ENCODE measurements at regions not wholly inside any gene's neighbourhood (a gene's known extent, or its start where the extent isn't known, plus 50 kb on each side); places are given as distances from the start of the nearest gene placed in this dataset.
"Not testable (repeated sequence)": the region's sequence is repeated elsewhere in the genome, so short reads cannot be mapped to it uniquely, and the experiment has no call there.

DNA sequence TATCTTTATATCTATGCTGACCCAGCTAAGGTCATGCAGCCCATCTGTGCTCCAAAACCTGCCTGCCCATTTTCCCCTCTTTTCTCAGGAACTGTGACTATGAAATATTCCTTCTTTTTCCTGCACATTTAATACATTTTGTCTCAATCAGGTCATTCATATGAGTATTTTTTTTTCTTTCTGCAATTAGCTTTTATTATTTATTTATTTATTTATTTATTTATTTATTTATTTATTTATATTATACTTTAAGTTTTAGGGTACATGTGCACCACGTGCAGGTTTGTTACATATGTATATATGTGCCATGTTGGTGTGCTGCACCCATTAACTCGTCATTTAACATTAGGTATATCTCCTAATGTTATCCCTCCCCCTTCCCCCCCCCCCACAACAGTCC lies 421.7 kb upstream of the PODXL start:
- in situ Hi-C loops (cut with HindIII; ENCODE audit: low pct_unique_long_range_greater_than_20kb, low sequenced_read_pairs): not testable (repeated sequence)

DNA sequence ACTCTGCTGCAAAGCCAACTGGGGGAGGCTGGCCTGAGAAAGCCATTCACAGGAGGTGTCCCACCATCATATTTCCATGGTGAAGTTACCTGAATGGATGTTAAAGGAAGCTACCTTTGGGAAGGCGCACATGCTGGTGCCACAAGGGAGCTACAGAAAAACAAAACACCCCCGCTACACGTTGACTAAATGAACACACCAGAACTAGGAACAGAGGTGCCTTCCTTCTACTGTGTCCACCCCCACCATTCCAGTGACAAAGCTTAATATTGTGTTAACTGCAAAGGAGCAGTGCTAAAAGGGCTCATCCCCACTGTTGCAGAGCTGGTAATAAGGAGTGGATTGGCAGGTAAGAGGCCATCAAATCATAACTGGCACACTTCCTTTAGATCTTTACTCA lies 420.0 kb upstream of the PODXL start:
- in situ Hi-C loops (cut with HindIII; ENCODE audit: low pct_unique_long_range_greater_than_20kb, low sequenced_read_pairs): no loop called here
- no peak for DNase-seq (ENCODE audit: low read depth, low spot score)

More for the DNA sequence above, 421.7 kb upstream of the PODXL start:
- DNase-seq (ENCODE audit: low read depth, low spot score): not testable (repeated sequence)

- in situ Hi-C loops (cut with HindIII; ENCODE audit: low pct_unique_long_range_greater_than_20kb, low sequenced_read_pairs): no loop called here
- no peak for DNase-seq (ENCODE audit: low read depth, low spot score)
Measured at GRCh38 chr7:131974671-131975070, 418.2 kb upstream of the PODXL start.

DNA sequence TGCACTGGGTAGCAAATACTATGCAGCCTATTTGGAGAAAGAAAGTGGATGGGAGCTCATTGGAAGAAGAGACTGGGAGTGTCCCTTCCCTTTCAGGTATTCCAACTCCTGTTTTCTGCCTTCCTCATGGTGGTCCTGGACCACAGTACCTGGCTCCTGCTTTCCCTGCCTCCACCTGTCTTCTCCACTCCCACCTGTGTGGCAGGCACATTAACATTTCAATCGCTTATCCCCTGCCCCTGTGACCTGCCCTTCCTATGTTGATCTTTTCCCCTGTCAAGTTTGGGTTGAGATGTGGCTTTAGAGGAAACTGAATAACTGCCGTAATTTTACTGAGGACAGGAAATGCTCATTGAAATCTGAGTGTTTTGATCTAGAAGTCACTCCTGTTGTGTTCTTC lies 415.8 kb upstream of the PODXL start:
- no peak for DNase-seq (ENCODE audit: low read depth, low spot score)
- in situ Hi-C loops (cut with HindIII; ENCODE audit: low pct_unique_long_range_greater_than_20kb, low sequenced_read_pairs): no loop called here

GRCh38 chr7:131970602-131971001 lies 414.2 kb upstream of the PODXL start:
- in situ Hi-C loops (cut with HindIII; ENCODE audit: low pct_unique_long_range_greater_than_20kb, low sequenced_read_pairs): no loop called here
- DNase-seq (ENCODE audit: low read depth, low spot score): no peak

DNA sequence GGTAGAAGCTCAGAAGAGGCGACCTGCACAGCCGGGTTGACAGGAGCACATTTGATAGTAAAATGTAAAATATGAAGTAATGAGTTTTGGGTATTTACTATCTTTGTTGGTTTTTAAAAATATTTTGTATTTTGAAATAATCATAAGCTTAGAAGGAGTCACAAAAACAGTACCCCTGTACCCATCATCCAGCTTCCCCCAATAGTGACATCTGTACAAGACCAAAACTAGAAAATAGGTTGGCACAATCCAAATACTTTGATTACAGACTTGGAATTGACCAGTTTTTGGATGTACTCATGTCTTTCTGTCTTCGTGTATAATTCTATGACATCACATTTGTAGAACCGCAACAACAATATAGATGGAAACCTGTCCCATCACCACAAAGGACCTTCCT lies 413.1 kb upstream of the PODXL start:
- in situ Hi-C loops (cut with HindIII; ENCODE audit: low pct_unique_long_range_greater_than_20kb, low sequenced_read_pairs): no loop called here
- DNase-seq (ENCODE audit: low read depth, low spot score): no peak

DNA sequence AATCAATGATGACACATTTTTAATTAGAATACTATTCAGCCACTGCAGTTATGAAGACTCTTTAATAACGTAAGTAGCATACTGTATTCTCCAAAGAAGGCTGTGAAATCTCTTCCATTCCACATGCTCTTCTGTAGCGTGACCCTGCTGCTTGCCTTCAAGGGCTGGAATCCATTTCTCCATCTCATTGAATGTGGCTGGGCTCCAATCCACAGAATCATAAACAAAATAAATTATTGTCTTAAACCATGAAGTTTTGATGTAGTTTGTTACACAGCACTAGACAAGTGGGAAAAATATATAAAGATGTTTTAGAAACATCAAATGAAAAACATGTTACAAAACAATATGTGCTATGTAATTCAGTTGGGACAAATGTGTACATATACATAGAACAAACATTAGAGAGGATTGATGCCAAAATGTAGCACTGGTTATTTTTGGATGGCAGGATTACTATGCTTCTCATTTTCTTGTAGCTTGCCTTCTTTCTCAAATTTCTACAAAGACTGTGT lies 410.8 kb upstream of the PODXL start:
- no peak for DNase-seq (ENCODE audit: low read depth, low spot score)
- in situ Hi-C loops (cut with HindIII; ENCODE audit: low pct_unique_long_range_greater_than_20kb, low sequenced_read_pairs): no loop called here

DNA sequence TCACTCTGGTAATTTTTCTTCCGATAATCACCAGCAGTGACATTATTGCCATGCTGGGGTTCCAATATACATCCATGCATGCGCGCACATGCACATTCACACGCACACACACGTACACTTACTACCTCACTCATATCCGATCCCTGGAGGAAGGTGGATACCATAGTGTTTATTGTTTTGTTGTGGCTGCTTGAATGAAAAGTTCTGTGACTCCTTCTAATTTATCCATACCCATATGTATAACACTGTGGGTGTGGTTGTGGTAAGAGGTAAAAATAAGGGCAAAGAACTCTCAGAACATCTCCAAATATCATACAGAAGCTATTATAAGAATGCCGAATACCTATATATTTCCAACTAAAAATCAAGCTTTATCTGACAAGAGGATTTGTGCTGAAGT lies 407.8 kb upstream of the PODXL start:
- in situ Hi-C loops (cut with HindIII; ENCODE audit: low pct_unique_long_range_greater_than_20kb, low sequenced_read_pairs): no loop called here

GRCh38 chr7:131961054-131961680 lies 404.7 kb upstream of the PODXL start:
- in situ Hi-C loops (cut with HindIII; ENCODE audit: low pct_unique_long_range_greater_than_20kb, low sequenced_read_pairs): no loop called here
- DNase-seq (ENCODE audit: low read depth, low spot score): no peak

More for the DNA sequence above, 407.8 kb upstream of the PODXL start:
- DNase-seq (ENCODE audit: low read depth, low spot score): no peak

GRCh38 chr7:131959106-131959812 lies 402.8 kb upstream of the PODXL start:
- in situ Hi-C loops (cut with HindIII; ENCODE audit: low pct_unique_long_range_greater_than_20kb, low sequenced_read_pairs): no loop called here
- no peak for DNase-seq (ENCODE audit: low read depth, low spot score)

- in situ Hi-C loops (cut with HindIII; ENCODE audit: low pct_unique_long_range_greater_than_20kb, low sequenced_read_pairs): no loop called here
Measured at GRCh38 chr7:131957338-131958020, 401.1 kb upstream of the PODXL start.

GRCh38 chr7:131956864-131957263 lies 400.4 kb upstream of the PODXL start:
- in situ Hi-C loops (cut with HindIII; ENCODE audit: low pct_unique_long_range_greater_than_20kb, low sequenced_read_pairs): no loop called here
- no peak for DNase-seq (ENCODE audit: low read depth, low spot score)

More at GRCh38 chr7:131957338-131958020, 401.1 kb upstream of the PODXL start:
- DNase-seq (ENCODE audit: low read depth, low spot score): no peak

DNA sequence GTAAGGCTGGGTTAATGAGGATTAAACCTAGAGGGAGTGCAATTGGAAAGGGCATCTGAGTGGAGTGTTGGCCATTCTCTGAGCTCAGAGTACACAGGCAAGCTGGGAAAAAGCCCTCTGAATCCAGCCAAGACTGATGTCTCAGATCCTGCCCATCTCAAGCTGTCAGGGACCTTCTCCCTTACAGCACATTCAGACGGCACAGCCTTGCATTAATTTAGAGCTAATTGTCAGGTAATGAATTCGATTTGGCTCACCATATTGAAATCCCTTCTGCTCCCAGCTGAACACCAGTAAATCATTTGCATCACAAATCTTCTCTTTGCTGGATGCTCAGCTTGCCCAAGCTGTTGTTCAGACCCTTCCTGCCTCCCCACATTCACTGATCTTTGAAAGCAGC lies 399.3 kb upstream of the PODXL start:
- in situ Hi-C loops (cut with HindIII; ENCODE audit: low pct_unique_long_range_greater_than_20kb, low sequenced_read_pairs): no loop called here
- DNase-seq (ENCODE audit: low read depth, low spot score): no peak

DNA sequence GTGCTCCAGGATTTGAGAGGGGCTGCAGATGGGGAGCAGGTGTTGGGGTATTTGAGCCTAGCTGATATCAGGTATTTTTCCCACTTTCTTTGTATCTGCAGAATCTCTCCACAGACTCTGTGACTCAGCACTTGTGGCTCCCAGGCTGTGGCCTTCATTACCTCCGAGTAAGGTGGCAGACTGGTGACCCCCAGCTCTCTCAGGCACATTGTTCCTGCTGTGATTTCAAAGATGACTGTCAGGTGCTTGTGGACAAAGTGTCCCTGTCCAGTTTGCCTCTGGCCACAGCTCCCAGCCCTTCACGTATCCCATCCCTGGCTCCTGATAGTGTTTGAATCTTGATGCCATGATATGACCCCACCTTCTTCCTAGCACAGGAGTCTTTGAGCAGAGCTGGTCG lies 396.8 kb upstream of the PODXL start:
- in situ Hi-C loops (cut with HindIII; ENCODE audit: low pct_unique_long_range_greater_than_20kb, low sequenced_read_pairs): no loop called here
- DNase-seq (ENCODE audit: low read depth, low spot score): no peak

DNA sequence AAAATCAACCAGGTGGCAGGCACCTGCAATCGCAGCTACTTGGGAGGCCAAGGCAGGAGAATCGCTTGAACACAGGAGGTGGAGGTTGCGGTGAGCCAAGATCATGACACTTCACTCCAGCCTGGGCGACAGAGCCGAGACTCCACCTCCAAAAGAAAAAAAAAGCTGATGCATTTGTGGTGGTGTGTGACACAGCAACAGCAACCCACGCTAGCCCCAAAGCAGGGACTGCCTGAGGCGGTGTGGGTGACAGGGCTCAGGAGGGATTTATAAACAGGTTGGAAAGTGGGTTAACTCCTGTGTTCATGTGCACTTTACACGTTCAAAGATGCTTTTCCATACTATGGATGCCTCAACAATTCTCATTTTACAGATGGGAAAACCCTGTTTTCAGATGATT lies 395.9 kb upstream of the PODXL start:
- DNase-seq (ENCODE audit: low read depth, low spot score): no peak
- in situ Hi-C loops (cut with HindIII; ENCODE audit: low pct_unique_long_range_greater_than_20kb, low sequenced_read_pairs): no loop called here

- no peak for DNase-seq (ENCODE audit: low read depth, low spot score)
- in situ Hi-C loops (cut with HindIII; ENCODE audit: low pct_unique_long_range_greater_than_20kb, low sequenced_read_pairs): no loop called here
Measured at GRCh38 chr7:131950758-131951157, 394.3 kb upstream of the PODXL start.

DNA sequence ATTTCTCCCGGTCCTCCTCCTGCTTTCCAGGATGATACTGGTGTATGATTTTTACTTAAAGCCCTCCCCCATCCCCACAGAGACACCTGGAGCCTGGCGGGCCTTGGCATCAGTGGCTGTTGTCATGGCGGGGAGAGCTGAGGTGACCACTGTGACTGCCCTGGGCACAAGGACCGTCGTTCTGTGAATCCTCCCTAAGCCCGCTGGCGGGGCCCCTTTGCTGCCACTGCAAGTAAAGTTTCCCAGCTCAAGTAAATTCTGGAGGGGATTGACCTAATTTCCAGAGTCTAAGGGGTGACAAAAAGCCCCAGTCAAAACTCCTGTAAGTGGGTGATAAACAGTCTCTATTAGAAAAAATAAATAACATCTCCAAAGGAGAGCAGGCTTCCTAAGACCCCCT lies 393.2 kb upstream of the PODXL start:
- in situ Hi-C loops (cut with HindIII; ENCODE audit: low pct_unique_long_range_greater_than_20kb, low sequenced_read_pairs): no loop called here
- no peak for DNase-seq (ENCODE audit: low read depth, low spot score)

- in situ Hi-C loops (cut with HindIII; ENCODE audit: low pct_unique_long_range_greater_than_20kb, low sequenced_read_pairs): no loop called here
- DNase-seq (ENCODE audit: low read depth, low spot score): no peak
Measured at GRCh38 chr7:131948434-131949053, 392.1 kb upstream of the PODXL start.
